Coronary artery (tissue), 2 donors: ENCODE measurements at regions not wholly inside any gene's neighbourhood (a gene's known extent, or its start where the extent isn't known, plus 50 kb on each side); places are given as distances from the start of the nearest gene placed in this dataset.
"Not testable (repeated sequence)": the region's sequence is repeated elsewhere in the genome, so short reads cannot be mapped to it uniquely, and the experiment has no call there.

ENCODE experiments used
- DNase-seq: peaks from one replicate; pipeline ENCODE4 v3.0.0-alpha.2; 2017; ENCODE audit warnings: low spot score
- H3K27ac ChIP-seq, 2 donors: fragments of 200-600 bp; sonication (generic); one replicate each; pipeline ENCODE4 v1.5.1; 2016 to 2019
- H3K4me3 ChIP-seq: fragments of 200-600 bp; sonication (generic); 2 replicates; pipeline ENCODE4 v1.5.1; 2016; ENCODE audit warnings: mild to moderate bottlenecking, moderate library complexity
- TF ChIP-seq, protein P1 (sequence below): fragments of 200-600 bp; sonication (generic); IDR thresholded peaks from one replicate; pipeline ENCODE4 v1.5.1; 2019; ENCODE audit warnings: antibody characterized with exemption

DNA sequence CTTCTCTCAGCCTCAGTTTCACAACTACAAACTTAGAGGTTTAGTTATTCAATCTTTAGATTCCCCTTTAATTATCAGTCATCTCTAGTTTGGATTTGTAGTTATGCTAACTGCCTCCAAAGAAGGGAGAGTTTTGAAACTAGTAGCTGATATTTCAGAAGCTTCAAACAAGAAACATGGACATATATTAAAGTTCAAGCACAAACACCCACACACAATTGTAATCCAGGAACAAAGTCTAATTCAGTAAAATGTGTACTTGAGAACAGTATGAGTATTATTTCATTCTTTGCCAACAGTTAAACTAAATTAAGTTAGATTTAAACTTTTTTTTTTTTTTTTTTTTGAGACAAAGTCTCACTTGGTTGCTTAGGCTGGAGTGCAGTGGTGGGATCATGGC is 71.2 kb upstream of the ABCA1 start:
- TF ChIP-seq, protein P1, sequence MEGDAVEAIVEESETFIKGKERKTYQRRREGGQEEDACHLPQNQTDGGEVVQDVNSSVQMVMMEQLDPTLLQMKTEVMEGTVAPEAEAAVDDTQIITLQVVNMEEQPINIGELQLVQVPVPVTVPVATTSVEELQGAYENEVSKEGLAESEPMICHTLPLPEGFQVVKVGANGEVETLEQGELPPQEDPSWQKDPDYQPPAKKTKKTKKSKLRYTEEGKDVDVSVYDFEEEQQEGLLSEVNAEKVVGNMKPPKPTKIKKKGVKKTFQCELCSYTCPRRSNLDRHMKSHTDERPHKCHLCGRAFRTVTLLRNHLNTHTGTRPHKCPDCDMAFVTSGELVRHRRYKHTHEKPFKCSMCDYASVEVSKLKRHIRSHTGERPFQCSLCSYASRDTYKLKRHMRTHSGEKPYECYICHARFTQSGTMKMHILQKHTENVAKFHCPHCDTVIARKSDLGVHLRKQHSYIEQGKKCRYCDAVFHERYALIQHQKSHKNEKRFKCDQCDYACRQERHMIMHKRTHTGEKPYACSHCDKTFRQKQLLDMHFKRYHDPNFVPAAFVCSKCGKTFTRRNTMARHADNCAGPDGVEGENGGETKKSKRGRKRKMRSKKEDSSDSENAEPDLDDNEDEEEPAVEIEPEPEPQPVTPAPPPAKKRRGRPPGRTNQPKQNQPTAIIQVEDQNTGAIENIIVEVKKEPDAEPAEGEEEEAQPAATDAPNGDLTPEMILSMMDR: no peak
- Histone ChIP-seq H3K27ac (no peak overlapping the region), H3K4me3 (no peak overlapping the region)
- no peak for DNase-seq

DNA sequence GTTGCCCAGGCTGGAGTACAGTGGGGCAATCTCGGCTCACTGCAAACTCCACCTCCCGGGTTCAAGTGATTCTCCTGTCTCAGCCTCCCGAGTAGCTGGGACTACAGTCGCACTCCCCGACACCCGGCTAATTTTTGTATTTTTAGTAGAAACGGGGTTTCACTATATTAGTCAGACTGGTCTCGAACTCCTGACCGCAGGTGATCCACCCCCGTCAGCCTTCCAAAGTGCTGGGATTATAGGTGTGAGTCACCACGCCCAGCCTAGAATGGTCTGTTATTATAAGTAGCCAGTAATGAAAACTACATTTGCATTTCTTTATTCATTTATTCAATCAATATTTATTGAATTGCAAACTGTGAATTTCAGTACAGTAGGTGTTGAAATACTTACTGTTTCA is 72.6 kb upstream of the ABCA1 start:
- H3K4me3 ChIP-seq, H3K27ac ChIP-seq, DNase-seq: not testable (repeated sequence)

DNA sequence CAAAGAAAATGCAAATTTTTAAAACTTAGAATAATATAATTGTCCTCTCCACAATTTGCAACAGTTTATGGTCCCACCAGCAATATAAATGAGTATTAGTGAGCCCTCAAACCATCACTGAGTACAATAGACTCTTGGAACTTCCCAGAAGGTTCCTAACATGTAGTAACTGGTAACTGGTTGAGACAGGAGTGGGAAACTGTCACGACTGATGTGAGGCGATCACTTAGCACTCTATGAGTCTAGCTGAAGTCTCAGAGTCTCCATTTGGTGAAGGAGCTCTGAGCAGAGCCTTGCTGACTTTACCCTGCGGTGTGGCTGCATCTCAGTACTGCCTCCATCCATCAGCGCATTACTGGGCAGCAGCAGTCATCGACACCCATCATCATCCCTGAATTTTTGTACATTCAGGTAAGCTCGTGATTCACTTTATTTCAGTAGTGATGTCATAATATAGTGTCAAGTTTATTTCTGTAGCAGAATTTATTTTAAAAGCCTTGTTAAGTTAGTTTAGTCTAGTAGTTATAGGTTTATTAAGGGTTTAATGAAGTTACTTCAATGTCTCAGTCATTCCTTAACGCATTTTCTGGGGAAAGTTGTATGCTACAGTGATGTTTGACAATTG is 76.6 kb upstream of the ABCA1 start:
- H3K4me3 ChIP-seq: no peak overlapping the region
- no peak for DNase-seq
- H3K27ac ChIP-seq: no peak overlapping the region
- TF ChIP-seq, protein P1: no peak

DNA sequence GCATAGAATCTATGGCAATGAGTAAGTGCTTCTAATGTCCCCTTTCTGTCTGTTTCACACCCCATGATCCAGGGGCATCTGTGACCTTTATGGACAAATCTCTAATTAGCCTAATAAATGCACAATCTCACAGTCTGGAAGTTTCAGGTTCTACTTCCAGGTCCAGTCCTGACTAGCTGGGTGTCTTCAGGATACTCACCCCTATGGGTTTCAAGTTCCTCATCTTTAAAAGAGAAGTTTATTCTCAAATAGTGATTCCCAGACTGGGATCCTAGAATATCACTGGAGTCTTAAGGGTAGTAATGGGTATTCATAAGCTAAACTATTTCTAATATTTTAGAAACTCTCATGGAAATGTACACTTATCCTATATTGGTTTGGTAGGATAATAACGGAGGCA is 77.2 kb upstream of the ABCA1 start:
- no peak for DNase-seq
- TF ChIP-seq, protein P1: no peak
- Histone ChIP-seq H3K4me3 (no peak overlapping the region), H3K27ac (no peak overlapping the region)

DNA sequence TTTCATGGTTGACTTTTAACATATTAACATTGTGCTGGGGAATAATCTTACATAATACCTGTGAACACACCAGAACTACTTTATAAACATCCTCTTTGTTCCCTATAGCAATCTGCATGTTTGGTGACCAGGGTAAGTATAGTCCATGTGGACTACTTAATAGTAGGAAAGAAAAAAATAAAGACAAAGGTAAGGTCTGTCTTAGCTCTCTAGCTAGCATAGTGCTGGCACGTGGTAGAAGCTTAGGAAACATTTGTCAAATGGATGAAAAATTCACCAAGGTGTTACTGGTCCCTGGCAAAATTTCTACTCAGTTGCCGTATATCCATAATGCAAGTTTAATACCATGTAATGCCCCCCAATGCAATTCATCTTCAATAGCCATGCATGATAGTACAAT is 78.6 kb upstream of the ABCA1 start:
- no peak for DNase-seq
- TF ChIP-seq, protein P1: no peak
- peak overlapping the region in 1 of 2 donors; percentile 51 for H3K27ac ChIP-seq
- H3K4me3 ChIP-seq: no peak overlapping the region

DNA sequence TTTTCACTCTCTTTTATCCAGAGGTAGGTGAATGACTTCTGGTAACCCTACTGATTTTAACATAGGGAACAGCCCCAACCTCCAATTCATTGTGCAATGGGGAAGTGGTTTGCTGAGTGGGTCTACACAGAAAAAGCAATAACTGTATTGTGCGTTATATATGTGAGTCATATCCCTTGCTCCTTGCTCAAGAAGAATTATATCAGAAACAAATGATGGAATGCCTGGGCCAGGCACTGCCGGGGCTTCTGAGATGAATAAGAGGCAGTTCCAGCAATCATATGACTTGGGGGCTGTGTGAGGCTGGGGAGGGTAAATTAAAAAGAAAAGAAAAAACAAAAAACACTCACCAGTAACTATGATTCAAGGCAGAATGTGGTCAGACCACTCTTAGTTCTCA is 79.2 kb upstream of the ABCA1 start:
- no peak for DNase-seq
- H3K4me3 ChIP-seq: no peak overlapping the region

DNA sequence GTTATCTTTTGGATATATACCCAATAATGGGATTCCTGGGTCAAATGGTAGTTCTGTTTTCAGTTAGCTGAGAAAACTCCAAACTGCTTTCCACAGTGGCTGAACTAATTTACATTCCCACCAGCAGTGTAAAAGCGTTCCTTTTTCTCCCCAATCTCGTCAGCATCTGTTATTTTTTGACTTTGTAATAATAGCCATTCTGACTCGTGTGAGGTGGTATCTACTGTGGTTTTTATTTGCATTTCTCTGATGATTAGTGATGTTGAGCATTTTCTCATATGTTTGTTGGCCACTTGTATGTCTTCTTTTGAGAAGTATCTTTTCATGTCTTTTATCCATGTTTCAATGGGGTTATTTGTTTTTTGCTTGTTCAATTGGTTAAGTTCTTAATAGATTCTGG is 82.1 kb upstream of the ABCA1 start:
- H3K27ac ChIP-seq, H3K4me3 ChIP-seq, DNase-seq: not testable (repeated sequence)

More for the DNA sequence above, 79.2 kb upstream of the ABCA1 start:
- TF ChIP-seq, protein P1: no peak
- peak overlapping the region in 1 of 2 donors; percentile 39 for H3K27ac ChIP-seq

DNA sequence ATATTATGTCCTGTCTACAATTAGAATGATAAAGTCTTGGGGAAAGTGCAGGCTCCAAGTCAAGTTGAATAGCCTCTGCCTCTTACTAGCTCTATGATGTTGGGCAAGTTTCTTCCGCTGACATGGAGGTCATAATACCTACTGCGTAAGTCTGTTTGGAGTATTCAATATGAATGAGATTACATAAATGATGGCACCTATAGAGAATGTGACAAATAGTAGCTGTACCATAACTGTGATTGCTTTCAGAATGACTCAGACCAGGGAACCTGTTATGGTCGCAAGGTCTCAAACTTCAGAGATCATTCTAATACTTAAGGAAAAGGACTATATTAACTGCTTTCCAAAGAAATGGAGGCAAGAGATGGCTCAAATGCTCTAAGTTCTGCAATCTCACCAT is 94.0 kb upstream of the ABCA1 start:
- DNase-seq: no peak
- TF ChIP-seq, protein P1: no peak
- no peak overlapping the region for H3K4me3 ChIP-seq

DNA sequence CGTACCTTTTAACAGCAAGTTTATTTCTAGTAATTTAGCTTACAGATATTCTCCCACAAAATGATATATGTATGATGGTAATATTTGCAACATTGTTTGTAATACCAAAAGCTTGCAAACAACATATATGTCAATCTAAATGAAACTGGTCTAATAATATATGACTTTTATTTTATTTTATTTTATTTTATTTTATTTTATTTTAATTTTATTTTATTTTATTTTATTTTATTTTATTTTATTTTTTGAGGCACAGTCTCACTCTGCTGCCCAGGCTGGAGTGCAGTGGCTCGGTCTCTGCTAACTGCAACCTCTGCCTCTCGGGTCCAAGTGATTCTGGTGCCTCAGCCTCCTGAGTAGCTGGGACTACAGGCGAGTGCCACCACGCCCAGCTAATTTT is 94.6 kb upstream of the ABCA1 start:
- not testable (repeated sequence) for DNase-seq

More for the DNA sequence above, 94.0 kb upstream of the ABCA1 start:
- no peak overlapping the region for H3K27ac ChIP-seq

More for the DNA sequence above, 94.6 kb upstream of the ABCA1 start:
- not testable (repeated sequence) for H3K27ac ChIP-seq, H3K4me3 ChIP-seq
